ENCODE measurements at regions not wholly inside any gene's neighbourhood (a gene's known extent, or its start where the extent isn't known, plus 50 kb on each side); places are given as distances from the start of the nearest gene placed in this dataset.

DNA sequence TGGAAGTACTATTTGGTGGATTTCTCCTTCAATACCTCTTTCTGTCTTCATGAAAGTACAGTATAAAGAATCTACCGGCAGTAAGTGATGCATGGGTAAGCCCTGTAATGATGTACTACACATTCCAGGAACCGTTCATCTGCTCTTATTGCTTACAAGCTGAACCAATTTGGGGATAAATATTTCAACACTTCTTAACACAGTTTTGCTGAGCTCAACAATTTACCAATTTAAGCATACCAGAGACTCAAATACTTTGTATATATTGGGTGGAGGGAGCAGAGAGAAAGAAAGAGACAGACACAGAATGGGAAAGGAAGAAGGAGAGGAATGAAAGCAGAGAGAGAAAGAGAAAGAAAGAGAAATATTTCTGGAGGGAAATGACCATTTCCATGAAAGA is 821.1 kb upstream of the FLRT2 start:
- Histone ChIP-seq H3K4me2 (no peak overlapping the region), H3K79me2 (ENCODE audit: insufficient read depth, low read depth) (no peaks in the 10 kb centered on the region), H3K9ac (no peak overlapping the region), H3K27ac (no peak overlapping the region), H2AFZ (ENCODE audit: low read depth) (no peak overlapping the region), H3K4me3 (IDR thresholded peaks at IDR 0.05; ENCODE audit: insufficient read depth, low read depth, low read length) (no peak overlapping the region), H3K4me1 (ENCODE audit: low read depth, poor library complexity, severe bottlenecking) (no peaks in the 10 kb centered on the region), H3K27me3 (ENCODE audit: insufficient read depth, low read depth) (no peaks in the 10 kb centered on the region), H3K36me3 (ENCODE audit: insufficient read depth) (no peaks in the 10 kb centered on the region), H4K20me1 (ENCODE audit: insufficient read depth) (no peaks in the 10 kb centered on the region)
- TF ChIP-seq CTCF (conservative IDR thresholded peaks at IDR 0.05; ENCODE audit: low read depth, low read length), result no peak

DNA sequence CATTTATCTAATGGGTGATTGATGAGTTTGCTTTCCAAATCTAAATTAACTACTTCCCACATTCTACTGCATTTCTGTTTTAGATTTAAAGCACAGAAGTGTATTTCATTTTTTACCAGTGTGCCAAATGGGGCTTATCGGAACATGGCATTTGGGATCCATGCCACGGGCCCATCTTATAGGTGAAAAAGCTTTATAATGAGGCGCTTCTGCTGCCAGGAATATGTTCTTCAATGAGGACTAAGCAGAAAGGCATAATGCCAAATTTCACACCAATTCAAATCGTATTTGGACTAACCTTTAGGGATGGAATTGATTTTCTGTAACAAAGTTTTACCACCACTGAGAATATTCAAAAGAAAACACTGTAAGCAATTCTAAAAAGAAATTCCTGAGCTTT is 803.5 kb upstream of the FLRT2 start:
- no peaks in the 10 kb centered on the region for H3K36me3 ChIP-seq (ENCODE audit: insufficient read depth)
- H3K79me2 ChIP-seq (ENCODE audit: insufficient read depth, low read depth), result no peaks in the 10 kb centered on the region
- H3K9ac ChIP-seq, result no peak overlapping the region
- H3K4me3 ChIP-seq (IDR thresholded peaks at IDR 0.05; ENCODE audit: insufficient read depth, low read depth, low read length), result no peak overlapping the region
- no peak overlapping the region for H3K27ac ChIP-seq
- H2AFZ ChIP-seq (ENCODE audit: low read depth), result no peak overlapping the region
- no peak for TF ChIP-seq CTCF (conservative IDR thresholded peaks at IDR 0.05; ENCODE audit: low read depth, low read length)
- H3K27me3 ChIP-seq (ENCODE audit: insufficient read depth, low read depth), result no peaks in the 10 kb centered on the region
- no peaks in the 10 kb centered on the region for H3K4me1 ChIP-seq (ENCODE audit: low read depth, poor library complexity, severe bottlenecking)
- H4K20me1 ChIP-seq (ENCODE audit: insufficient read depth), result no peaks in the 10 kb centered on the region
- no peak overlapping the region for H3K4me2 ChIP-seq

DNA sequence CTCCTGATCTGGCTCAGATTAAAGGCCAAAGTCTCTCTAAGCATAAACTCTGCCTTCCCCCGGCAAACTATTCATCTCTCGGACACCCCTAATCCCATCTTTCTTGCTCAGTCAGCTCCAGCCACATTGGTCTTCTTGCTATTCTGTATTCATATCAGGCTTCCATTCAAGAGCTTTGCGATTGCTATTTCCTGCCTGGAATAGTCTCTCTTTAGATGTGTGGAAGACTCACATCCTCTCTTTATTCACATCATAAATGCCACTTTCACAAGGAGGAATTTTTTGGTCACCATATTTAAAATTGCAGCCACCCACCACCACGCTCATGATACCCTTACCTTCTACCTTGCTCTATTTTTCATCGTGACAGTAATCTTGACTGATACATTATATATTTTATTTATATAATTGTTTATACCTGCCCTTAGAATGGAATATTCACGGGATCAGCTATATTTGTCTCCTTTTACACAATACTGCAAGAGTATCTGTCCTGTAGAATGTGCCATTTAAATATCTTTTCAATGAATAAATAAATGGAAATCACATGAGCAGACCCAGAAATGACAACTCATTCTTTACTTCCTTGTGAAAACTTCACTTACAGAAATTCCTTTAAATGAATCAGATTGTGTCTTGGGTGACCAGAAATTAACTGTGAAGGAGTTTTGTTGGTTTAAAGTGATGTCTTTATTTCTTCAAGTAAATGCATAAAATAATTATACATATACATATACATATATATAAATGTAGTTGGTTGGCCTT is 780.6 kb upstream of the FLRT2 start:
- no peaks in the 10 kb centered on the region for H3K4me1 ChIP-seq (ENCODE audit: low read depth, poor library complexity, severe bottlenecking)
- no peak overlapping the region for H3K9ac ChIP-seq
- no peak overlapping the region for H3K4me3 ChIP-seq (IDR thresholded peaks at IDR 0.05; ENCODE audit: insufficient read depth, low read depth, low read length)
- no peak overlapping the region for H2AFZ ChIP-seq (ENCODE audit: low read depth)
- no peaks in the 10 kb centered on the region for H3K36me3 ChIP-seq (ENCODE audit: insufficient read depth)
- H3K79me2 ChIP-seq (ENCODE audit: insufficient read depth, low read depth), result no peaks in the 10 kb centered on the region
- no peaks in the 10 kb centered on the region for H4K20me1 ChIP-seq (ENCODE audit: insufficient read depth)
- no peaks in the 10 kb centered on the region for H3K27me3 ChIP-seq (ENCODE audit: insufficient read depth, low read depth)
- TF ChIP-seq CTCF (conservative IDR thresholded peaks at IDR 0.05; ENCODE audit: low read depth, low read length), result no peak
- H3K4me2 ChIP-seq, result no peak overlapping the region
- no peak overlapping the region for H3K27ac ChIP-seq

- Histone ChIP-seq H3K27ac (no peak overlapping the region), H4K20me1 (ENCODE audit: insufficient read depth) (no peaks in the 10 kb centered on the region), H3K36me3 (ENCODE audit: insufficient read depth) (no peaks in the 10 kb centered on the region), H3K27me3 (ENCODE audit: insufficient read depth, low read depth) (no peaks in the 10 kb centered on the region), H3K4me3 (IDR thresholded peaks at IDR 0.05; ENCODE audit: insufficient read depth, low read depth, low read length) (no peak overlapping the region), H2AFZ (ENCODE audit: low read depth) (no peak overlapping the region), H3K4me2 (no peak overlapping the region), H3K4me1 (ENCODE audit: low read depth, poor library complexity, severe bottlenecking) (no peaks in the 10 kb centered on the region), H3K9ac (no peak overlapping the region), H3K79me2 (ENCODE audit: insufficient read depth, low read depth) (no peaks in the 10 kb centered on the region)
- TF ChIP-seq CTCF (conservative IDR thresholded peaks at IDR 0.05; ENCODE audit: low read depth, low read length), result no peak
These were observed 779.7 kb upstream of the FLRT2 start for GRCh38 chr14:84750284-84750683.
